ENCODE measurements at regions not wholly inside any gene's neighbourhood (a gene's known extent, or its start where the extent isn't known, plus 50 kb on each side); places are given as distances from the start of the nearest gene placed in this dataset.

DNA sequence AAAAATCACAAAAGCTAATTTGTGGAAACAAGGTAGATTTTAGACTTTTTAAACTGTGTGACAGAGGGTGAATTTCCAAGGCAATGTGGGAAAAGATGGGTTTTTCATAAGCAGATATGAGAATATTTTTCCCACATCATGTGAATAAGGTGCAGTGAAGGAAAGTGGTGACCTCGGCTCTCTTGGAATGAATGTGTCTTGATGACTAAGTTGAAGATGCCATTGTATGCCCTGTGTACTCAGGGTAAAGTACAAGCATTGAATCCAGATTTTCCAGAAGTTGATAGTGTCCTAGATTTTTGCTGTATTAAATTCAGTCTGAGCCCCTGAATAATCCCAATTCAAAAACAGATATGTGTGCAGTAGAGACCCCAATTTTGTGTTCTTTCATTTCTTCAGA, 442.6 kb upstream of the ADGRL2 start:
- TF ChIP-seq, protein P1, sequence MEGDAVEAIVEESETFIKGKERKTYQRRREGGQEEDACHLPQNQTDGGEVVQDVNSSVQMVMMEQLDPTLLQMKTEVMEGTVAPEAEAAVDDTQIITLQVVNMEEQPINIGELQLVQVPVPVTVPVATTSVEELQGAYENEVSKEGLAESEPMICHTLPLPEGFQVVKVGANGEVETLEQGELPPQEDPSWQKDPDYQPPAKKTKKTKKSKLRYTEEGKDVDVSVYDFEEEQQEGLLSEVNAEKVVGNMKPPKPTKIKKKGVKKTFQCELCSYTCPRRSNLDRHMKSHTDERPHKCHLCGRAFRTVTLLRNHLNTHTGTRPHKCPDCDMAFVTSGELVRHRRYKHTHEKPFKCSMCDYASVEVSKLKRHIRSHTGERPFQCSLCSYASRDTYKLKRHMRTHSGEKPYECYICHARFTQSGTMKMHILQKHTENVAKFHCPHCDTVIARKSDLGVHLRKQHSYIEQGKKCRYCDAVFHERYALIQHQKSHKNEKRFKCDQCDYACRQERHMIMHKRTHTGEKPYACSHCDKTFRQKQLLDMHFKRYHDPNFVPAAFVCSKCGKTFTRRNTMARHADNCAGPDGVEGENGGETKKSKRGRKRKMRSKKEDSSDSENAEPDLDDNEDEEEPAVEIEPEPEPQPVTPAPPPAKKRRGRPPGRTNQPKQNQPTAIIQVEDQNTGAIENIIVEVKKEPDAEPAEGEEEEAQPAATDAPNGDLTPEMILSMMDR (IDR thresholded peaks at IDR 0.05; ENCODE audit: insufficient read depth in 1 of 2, low read depth in 1 of 2, low read length in 1 of 2, severe bottlenecking in 1 of 2, unreplicated experiment in 1 of 2) = no peak
- Mint-ChIP-seq H3K4me3 (ENCODE audit: unreplicated experiment) (no peak overlapping the region), H3K36me3 (ENCODE audit: insufficient read depth, unreplicated experiment) (no peaks in the 10 kb centered on the region), H3K9me3 (ENCODE audit: unreplicated experiment) (no peaks in the 10 kb centered on the region), H3K27me3 (ENCODE audit: insufficient read depth, unreplicated experiment) (no peaks in the 10 kb centered on the region), H3K27ac (ENCODE audit: unreplicated experiment) (no peak overlapping the region), H3K4me1 (ENCODE audit: low read depth, unreplicated experiment) (no peaks in the 10 kb centered on the region)
- no peaks in the 10 kb centered on the region for H3K9me3 ChIP-seq
- POLR2A ChIA-PET = no interaction called here
- no peak for DNase-seq
- no peaks in the 10 kb centered on the region for H3K36me3 ChIP-seq (ENCODE audit: control insufficient read depth, insufficient read depth, low read length)
- no peaks in the 10 kb centered on the region for H3K4me1 ChIP-seq
- H3K4me3 ChIP-seq (ENCODE audit: low read depth, low read length) = no peak overlapping the region
- CTCF ChIA-PET = no interaction called here
- no peaks in the 10 kb centered on the region for H3K27me3 ChIP-seq (replicated peaks; ENCODE audit: control insufficient read depth, insufficient read depth, low read length)
- no TSS peak for BruUV-seq (replicated peaks)
- intact Hi-C loops (cut with micrococcal nuclease; ENCODE audit: unreplicated experiment) = no loop called here

DNA sequence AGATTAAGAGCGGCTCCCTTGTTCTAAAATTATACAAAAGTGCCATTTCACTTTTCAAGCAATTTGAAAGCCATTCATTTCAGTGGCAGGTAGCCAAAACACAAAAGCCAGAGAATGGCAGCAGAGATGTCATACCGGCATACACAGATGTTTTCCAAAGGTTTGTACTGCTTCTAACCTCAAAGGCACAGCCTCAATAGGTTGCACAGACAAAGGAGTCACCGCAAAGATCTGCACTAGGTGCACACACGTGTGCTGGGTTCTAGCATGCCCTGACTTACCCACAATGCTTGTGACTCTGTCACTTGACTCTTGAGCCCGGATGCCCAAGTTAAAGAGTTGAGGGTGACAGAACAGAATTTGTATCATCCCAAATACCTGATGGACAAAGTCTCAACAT, 448.9 kb upstream of the ADGRL2 start:
- Histone ChIP-seq H3K36me3 (ENCODE audit: control insufficient read depth, insufficient read depth, low read length) (no peaks in the 10 kb centered on the region), H3K27me3 (replicated peaks; ENCODE audit: control insufficient read depth, insufficient read depth, low read length) (no peaks in the 10 kb centered on the region), H3K4me1 (no peaks in the 10 kb centered on the region), H3K4me3 (ENCODE audit: low read depth, low read length) (no peak overlapping the region), H3K9me3 (no peaks in the 10 kb centered on the region)
- no peaks in the 10 kb centered on the region for H3K36me3 Mint-ChIP-seq (ENCODE audit: insufficient read depth, unreplicated experiment)
- peaks cover 3% of the 10 kb centered on the region for H3K27me3 Mint-ChIP-seq (ENCODE audit: insufficient read depth, unreplicated experiment)
- H3K4me3 Mint-ChIP-seq (ENCODE audit: unreplicated experiment) = no peak overlapping the region
- POLR2A ChIA-PET = no interaction called here
- CTCF ChIA-PET = no interaction called here
- intact Hi-C loops (cut with micrococcal nuclease; ENCODE audit: unreplicated experiment) = no loop called here
- DNase-seq = no peak
- no peaks in the 10 kb centered on the region for H3K4me1 Mint-ChIP-seq (ENCODE audit: low read depth, unreplicated experiment)
- TF ChIP-seq, protein P1 (IDR thresholded peaks at IDR 0.05; ENCODE audit: insufficient read depth in 1 of 2, low read depth in 1 of 2, low read length in 1 of 2, severe bottlenecking in 1 of 2, unreplicated experiment in 1 of 2) = no peak
- H3K9me3 Mint-ChIP-seq (ENCODE audit: unreplicated experiment) = no peaks in the 10 kb centered on the region
- no peak overlapping the region for H3K27ac Mint-ChIP-seq (ENCODE audit: unreplicated experiment)
- no TSS peak for BruUV-seq (replicated peaks)

DNA sequence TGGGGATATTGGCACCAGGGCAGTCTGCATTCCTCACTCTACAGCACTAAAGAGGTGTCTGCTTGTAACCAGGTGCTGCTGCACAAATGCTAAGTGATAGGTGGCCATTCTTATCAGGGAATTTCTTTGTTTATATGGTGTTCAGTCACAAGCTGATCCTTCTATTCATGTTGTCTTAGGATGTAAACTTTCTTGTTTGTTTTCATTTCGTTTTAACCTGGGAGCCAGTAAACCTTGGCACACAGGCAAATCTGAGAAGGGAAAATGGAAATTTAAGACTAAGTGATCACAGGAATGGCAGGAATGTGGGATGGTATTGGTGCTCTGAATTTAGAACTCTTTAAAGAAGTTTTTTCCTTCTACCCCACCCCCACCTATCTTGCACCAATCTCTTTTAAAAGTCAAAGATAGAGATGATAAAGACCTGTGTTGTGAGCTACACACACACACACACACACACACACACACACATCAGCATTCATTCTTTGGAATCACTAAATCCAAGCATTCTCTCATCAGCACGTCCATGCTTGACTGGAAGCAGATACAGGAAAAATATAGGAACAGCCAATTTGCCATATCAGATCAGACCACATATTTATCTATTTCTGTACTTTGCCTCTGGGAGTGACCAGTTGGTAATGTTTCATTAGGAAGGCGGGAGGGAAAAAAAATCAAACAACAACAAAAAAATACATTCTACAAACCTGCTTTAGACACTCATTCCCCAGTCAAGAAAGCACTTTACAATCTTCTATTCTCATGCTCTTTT, 451.4 kb upstream of the ADGRL2 start:
- no peaks in the 10 kb centered on the region for H3K36me3 ChIP-seq (ENCODE audit: control insufficient read depth, insufficient read depth, low read length)
- POLR2A ChIA-PET = no interaction called here
- no peaks in the 10 kb centered on the region for H3K36me3 Mint-ChIP-seq (ENCODE audit: insufficient read depth, unreplicated experiment)
- TF ChIP-seq, protein P1 (IDR thresholded peaks at IDR 0.05; ENCODE audit: insufficient read depth in 1 of 2, low read depth in 1 of 2, low read length in 1 of 2, severe bottlenecking in 1 of 2, unreplicated experiment in 1 of 2) = no peak
- no peaks in the 10 kb centered on the region for H3K9me3 Mint-ChIP-seq (ENCODE audit: unreplicated experiment)
- H3K4me1 ChIP-seq = no peaks in the 10 kb centered on the region
- DNase-seq = peak in 1 of 2 experiments; percentile 5
- H3K4me3 ChIP-seq (ENCODE audit: low read depth, low read length) = no peak overlapping the region
- no TSS peak for BruUV-seq (replicated peaks)
- CTCF ChIA-PET = no interaction called here
- no peaks in the 10 kb centered on the region for H3K4me1 Mint-ChIP-seq (ENCODE audit: low read depth, unreplicated experiment)
- intact Hi-C loops (cut with micrococcal nuclease; ENCODE audit: unreplicated experiment) = loop anchor here (2.0 kb wide), 1 partner anchor 41 kb away; no protein-coding TSS in a partner anchor
- peak overlapping the region; percentile 51 for H3K27ac Mint-ChIP-seq (ENCODE audit: unreplicated experiment)
- peaks cover 3% of the 10 kb centered on the region for H3K27me3 Mint-ChIP-seq (ENCODE audit: insufficient read depth, unreplicated experiment)
- no peaks in the 10 kb centered on the region for H3K27me3 ChIP-seq (replicated peaks; ENCODE audit: control insufficient read depth, insufficient read depth, low read length)
- no peaks in the 10 kb centered on the region for H3K9me3 ChIP-seq
- H3K4me3 Mint-ChIP-seq (ENCODE audit: unreplicated experiment) = peak overlapping the region; percentile 39

All from Caco-2 (cell line).